ENCODE measurements at regions not wholly inside any gene's neighbourhood (a gene's known extent, or its start where the extent isn't known, plus 50 kb on each side); places are given as distances from the start of the nearest gene placed in this dataset.
A peak's percentile ranks its signal among the peaks of the same experiment; 100 is the strongest.

GRCh38 chr15:96183867-96184266 lies 146.6 kb upstream of the NR2F2 start (continued):
- TF ChIP-seq, protein P1, sequence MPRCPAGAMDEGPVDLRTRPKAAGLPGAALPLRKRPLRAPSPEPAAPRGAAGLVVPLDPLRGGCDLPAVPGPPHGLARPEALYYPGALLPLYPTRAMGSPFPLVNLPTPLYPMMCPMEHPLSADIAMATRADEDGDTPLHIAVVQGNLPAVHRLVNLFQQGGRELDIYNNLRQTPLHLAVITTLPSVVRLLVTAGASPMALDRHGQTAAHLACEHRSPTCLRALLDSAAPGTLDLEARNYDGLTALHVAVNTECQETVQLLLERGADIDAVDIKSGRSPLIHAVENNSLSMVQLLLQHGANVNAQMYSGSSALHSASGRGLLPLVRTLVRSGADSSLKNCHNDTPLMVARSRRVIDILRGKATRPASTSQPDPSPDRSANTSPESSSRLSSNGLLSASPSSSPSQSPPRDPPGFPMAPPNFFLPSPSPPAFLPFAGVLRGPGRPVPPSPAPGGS (CRISPR knock-in tag; IDR thresholded peaks at IDR 0.05): no peak
- TF ChIP-seq POGZ (CRISPR knock-in tag; IDR thresholded peaks at IDR 0.05) (no peak), CREB1 (IDR thresholded peaks at IDR 0.05) (no peak), CREB1 (CRISPR knock-in tag; IDR thresholded peaks at IDR 0.05) (peak; percentile 43; the same call in 1 of the 2 replicates), NCOA2 (CRISPR knock-in tag; IDR thresholded peaks at IDR 0.05) (0 out of 2 replicates have a peak, but pooled peaks have one; percentile 29), FOXK2 (IDR thresholded peaks at IDR 0.05) (no peak), THAP11 (CRISPR knock-in tag; IDR thresholded peaks at IDR 0.05) (no peak), ZNF367 (CRISPR knock-in tag; IDR thresholded peaks at IDR 0.05; ENCODE audit: borderline replicate concordance) (no peak), RELA (CRISPR knock-in tag; IDR thresholded peaks at IDR 0.05) (no peak), ADNP (CRISPR knock-in tag; IDR thresholded peaks at IDR 0.05) (no peak), GATAD2A (CRISPR knock-in tag; IDR thresholded peaks at IDR 0.05) (peak; percentile 12; the same call in 1 of the 2 replicates), FOXP1 (IDR thresholded peaks at IDR 0.05) (0 out of 2 replicates have a peak, but pooled peaks have one; percentile 44), FOXP1 (CRISPR knock-in tag; IDR thresholded peaks at IDR 0.05) (peak; percentile 94), ISX (CRISPR knock-in tag; conservative IDR thresholded peaks at IDR 0.05) (no peak), ARID5B (CRISPR knock-in tag; IDR thresholded peaks at IDR 0.05) (peak; percentile 53), TRAFD1 (CRISPR knock-in tag; IDR thresholded peaks at IDR 0.05; ENCODE audit: borderline replicate concordance) (no peak), EEA1 (CRISPR knock-in tag; IDR thresholded peaks at IDR 0.05; ENCODE audit: borderline replicate concordance) (no peak), ZNF800 (CRISPR knock-in tag; IDR thresholded peaks at IDR 0.05) (0 out of 2 replicates have a peak, but pooled peaks have one; percentile 9), TOE1 (CRISPR knock-in tag; IDR thresholded peaks at IDR 0.05) (no peak)
- TF ChIP-seq, protein P2, sequence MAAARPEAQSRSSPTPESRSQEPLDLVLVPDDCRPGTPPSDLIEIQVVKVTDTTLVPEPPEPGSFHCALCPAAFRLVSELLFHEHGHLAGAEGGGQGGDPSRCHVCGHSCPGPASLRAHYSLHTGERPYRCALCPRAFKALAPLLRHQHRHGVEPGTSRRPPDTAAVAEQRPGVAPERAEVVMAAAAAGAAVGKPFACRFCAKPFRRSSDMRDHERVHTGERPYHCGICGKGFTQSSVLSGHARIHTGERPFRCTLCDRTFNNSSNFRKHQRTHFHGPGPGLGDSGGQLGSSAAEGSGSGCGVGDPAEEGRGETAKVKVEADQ (CRISPR knock-in tag; IDR thresholded peaks at IDR 0.05; ENCODE audit: borderline replicate concordance): no peak
- TF ChIP-seq, protein P3, sequence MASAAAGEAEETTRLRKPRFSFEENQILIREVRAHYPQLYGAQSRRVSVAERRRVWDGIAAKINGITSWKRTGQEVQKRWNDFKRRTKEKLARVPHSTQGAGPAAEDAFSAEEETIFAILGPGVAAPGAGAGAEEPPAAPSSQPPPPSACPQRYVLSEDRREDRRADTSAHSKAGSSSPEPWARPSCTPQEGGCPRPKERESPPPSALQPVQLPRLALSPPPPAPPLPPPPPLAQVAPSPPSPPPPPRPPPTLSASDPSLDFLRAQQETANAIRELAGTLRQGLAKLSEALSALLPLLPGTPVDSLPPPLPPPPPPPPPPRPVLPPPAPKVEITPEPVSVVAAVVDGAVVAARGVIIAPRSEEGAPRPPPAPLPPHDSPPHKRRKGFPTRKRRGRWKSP (CRISPR knock-in tag; IDR thresholded peaks at IDR 0.05): no peak
- TF ChIP-seq, protein P4, sequence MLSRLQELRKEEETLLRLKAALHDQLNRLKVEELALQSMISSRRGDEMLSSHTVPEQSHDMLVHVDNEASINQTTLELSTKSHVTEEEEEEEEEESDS (CRISPR knock-in tag; IDR thresholded peaks at IDR 0.05; ENCODE audit: borderline replicate concordance): no peak
